WTC11 (cell line): ENCODE measurements at regions not wholly inside any gene's neighbourhood (a gene's known extent, or its start where the extent isn't known, plus 50 kb on each side); places are given as distances from the start of the nearest gene placed in this dataset.

ENCODE experiments used
- ATAC-seq: fragments of 200-7000 bp; cut with Tn5 transposase; 2 replicates; pipeline ENCODE4 v1.10.0; 2021; ENCODE audit warnings: mild to moderate bottlenecking, moderate library complexity
- CTCF ChIA-PET: fragments of 300-600 bp; sonication (Branson Sonifier 250); formaldehyde crosslinking; loops from one replicate; lab custom pipeline; 2021; ENCODE audit warnings: antibody characterized with exemption; lab: Charles Lee
- POLR2A ChIA-PET: fragments of 350-600 bp; sonication (Branson Sonifier 250); formaldehyde crosslinking; loops from one replicate; lab custom pipeline; 2021; ENCODE audit warnings: antibody characterized with exemption; lab: Charles Lee
- DNase-seq: peaks from one replicate; pipeline ENCODE4 v3.0.0; 2021; ENCODE audit warnings: low spot score
- H3K27ac Mint-ChIP-seq: 2 replicates; pipeline ENCODE4 v1.8.0; 2021; ENCODE audit warnings: mixed read lengths
- H3K27me3 Mint-ChIP-seq: 2 replicates; pipeline ENCODE4 v1.8.0; 2021; ENCODE audit warnings: low read depth, mild to moderate bottlenecking, moderate library complexity, mixed read lengths
- H3K36me3 Mint-ChIP-seq: 2 replicates; pipeline ENCODE4 v1.8.0; 2021; ENCODE audit warnings: mixed read lengths
- H3K4me1 Mint-ChIP-seq: 2 replicates; pipeline ENCODE4 v1.8.0; 2022; ENCODE audit warnings: mixed read lengths
- H3K4me3 Mint-ChIP-seq: 2 replicates; pipeline ENCODE4 v1.8.0; 2021; ENCODE audit warnings: mild to moderate bottlenecking, moderate library complexity, mixed read lengths
- H3K9me3 Mint-ChIP-seq: 2 replicates; pipeline ENCODE4 v1.8.0; 2021; ENCODE audit warnings: mixed read lengths
- AFF4 ChIP-seq: sonication (generic); formaldehyde crosslinking; IDR thresholded peaks from 2 replicates; pipeline ENCODE4 v1.8.1; 2023; ENCODE audit warnings: mild to moderate bottlenecking, missing genetic modification reagents, borderline replicate concordance
- AR ChIP-seq: fragments of 250-450 bp; sonication (Bioruptor Pico); IDR thresholded peaks from 2 replicates; pipeline ENCODE4 v1.9.0; 2021; ENCODE audit warnings: mild to moderate bottlenecking
- ATF2 ChIP-seq: sonication (generic); formaldehyde crosslinking; IDR thresholded peaks from 2 replicates; pipeline ENCODE4 v1.8.1; 2022; ENCODE audit warnings: low read depth, missing genetic modification reagents, borderline replicate concordance
- CREM ChIP-seq: sonication (generic); formaldehyde crosslinking; IDR thresholded peaks from 2 replicates; pipeline ENCODE4 v1.8.1; 2022; ENCODE audit warnings: mild to moderate bottlenecking, missing genetic modification reagents, moderate library complexity
- E2F1 ChIP-seq: sonication (generic); formaldehyde crosslinking; IDR thresholded peaks from 2 replicates; pipeline ENCODE4 v1.8.0; 2022; ENCODE audit warnings: mild to moderate bottlenecking, missing genetic modification reagents
- FOXJ3 ChIP-seq: sonication (generic); formaldehyde crosslinking; IDR thresholded peaks from 2 replicates; pipeline ENCODE4 v1.9.0; 2021; ENCODE audit warnings: missing genetic modification reagents, mild to moderate bottlenecking, borderline replicate concordance
- GABPB1 ChIP-seq: sonication (generic); formaldehyde crosslinking; IDR thresholded peaks from 2 replicates; pipeline ENCODE4 v1.8.1; 2023; ENCODE audit warnings: mild to moderate bottlenecking, missing genetic modification reagents
- HMGA2 ChIP-seq: fragments of 250-450 bp; sonication (Bioruptor Pico); IDR thresholded peaks from 2 replicates; pipeline ENCODE4 v1.4.0; 2021; ENCODE audit warnings: mild to moderate bottlenecking, moderate library complexity
- JUN ChIP-seq: sonication (generic); formaldehyde crosslinking; IDR thresholded peaks from 2 replicates; pipeline ENCODE4 v1.8.0; 2023; ENCODE audit warnings: mild to moderate bottlenecking, missing genetic modification reagents
- KAT7 ChIP-seq: sonication (generic); formaldehyde crosslinking; IDR thresholded peaks from 2 replicates; pipeline ENCODE4 v1.8.1; 2023; ENCODE audit warnings: missing genetic modification reagents, mild to moderate bottlenecking, borderline replicate concordance
- MAX ChIP-seq: sonication (generic); formaldehyde crosslinking; IDR thresholded peaks from 2 replicates; pipeline ENCODE4 v1.8.0; 2022; ENCODE audit warnings: mild to moderate bottlenecking, missing genetic modification reagents
- NR1H2 ChIP-seq: sonication (generic); formaldehyde crosslinking; IDR thresholded peaks from 2 replicates; pipeline ENCODE4 v1.9.0; 2021; ENCODE audit warnings: mild to moderate bottlenecking, moderate library complexity, missing genetic modification reagents
- NR3C1 ChIP-seq: sonication (generic); formaldehyde crosslinking; conservative IDR thresholded peaks from 2 replicates; pipeline ENCODE4 v1.8.1; 2023; ENCODE audit warnings: low read depth, mild to moderate bottlenecking, missing genetic modification reagents
- OVOL2 ChIP-seq: fragments of 250-450 bp; sonication (Bioruptor Pico); IDR thresholded peaks from 2 replicates; pipeline ENCODE4 v1.9.0; 2021; ENCODE audit warnings: mild to moderate bottlenecking, borderline replicate concordance
- PRDM15 ChIP-seq: sonication (generic); formaldehyde crosslinking; IDR thresholded peaks from 2 replicates; pipeline ENCODE4 v1.8.0; 2022; ENCODE audit warnings: missing genetic modification reagents
- TCF7 ChIP-seq: sonication (generic); formaldehyde crosslinking; IDR thresholded peaks from 2 replicates; pipeline ENCODE4 v1.8.0; 2022; ENCODE audit warnings: mild to moderate bottlenecking, low read depth, missing genetic modification reagents, moderate library complexity
- TP53 ChIP-seq: sonication (generic); formaldehyde crosslinking; IDR thresholded peaks from 2 replicates; pipeline ENCODE4 v1.8.1; 2023; ENCODE audit warnings: mild to moderate bottlenecking, missing genetic modification reagents
- USF1 ChIP-seq: sonication (generic); formaldehyde crosslinking; IDR thresholded peaks from 2 replicates; pipeline ENCODE4 v1.8.0; 2022; ENCODE audit warnings: mild to moderate bottlenecking, missing genetic modification reagents
- USF2 ChIP-seq: sonication (generic); formaldehyde crosslinking; IDR thresholded peaks from 2 replicates; pipeline ENCODE4 v1.8.1; 2023; ENCODE audit warnings: mild to moderate bottlenecking, missing genetic modification reagents, moderate library complexity
- ZNF121 ChIP-seq: sonication (generic); formaldehyde crosslinking; IDR thresholded peaks from 2 replicates; pipeline ENCODE4 v1.8.0; 2023; ENCODE audit warnings: missing genetic modification reagents
- ZNF263 ChIP-seq: sonication (generic); formaldehyde crosslinking; IDR thresholded peaks from 2 replicates; pipeline ENCODE4 v1.8.1; 2022; ENCODE audit warnings: low read depth, mild to moderate bottlenecking, moderate library complexity, missing genetic modification reagents

GRCh38 chr7:19930051-19930450 lies 156.6 kb upstream of the TMEM196 start (continued):
- TF ChIP-seq ATF2 (no peak), USF2 (no peak), NR1H2 (CRISPR knock-in tag) (no peak), CREM (CRISPR knock-in tag) (no peak), GABPB1 (CRISPR knock-in tag) (no peak), USF1 (CRISPR knock-in tag) (no peak), MAX (CRISPR knock-in tag) (no peak), AR (no peak), JUN (CRISPR knock-in tag) (no peak), TCF7 (no peak), TP53 (CRISPR knock-in tag) (no peak)

- Mint-ChIP-seq H3K4me3 (no peak overlapping the region), H3K27me3 (no peaks in the 10 kb centered on the region), H3K4me1 (no peaks in the 10 kb centered on the region; the same call in 1 of the 2 replicates), H3K9me3 (peaks cover 4% of the 10 kb centered on the region; the same call in 1 of the 2 replicates), H3K36me3 (peaks cover 31% of the 10 kb centered on the region), H3K27ac (peak overlapping the region; percentile 39; the same call in 1 of the 2 replicates)
- ChIA-PET POLR2A (no interaction called here), CTCF (no interaction called here)
- DNase-seq (no peak), ATAC-seq (no peak)
- no peak for TF ChIP-seq ZNF121 (CRISPR knock-in tag)
- TF ChIP-seq NR3C1: no peak
- no peak for TF ChIP-seq OVOL2 (CRISPR knock-in tag)
- TF ChIP-seq PRDM15: no peak
- no peak for TF ChIP-seq FOXJ3 (CRISPR knock-in tag)
- TF ChIP-seq HMGA2 (CRISPR knock-in tag): no peak
- no peak for TF ChIP-seq AFF4 (CRISPR knock-in tag)
- TF ChIP-seq ZNF263 (CRISPR knock-in tag): no peak
- no peak for TF ChIP-seq TCF7
- TF ChIP-seq KAT7 (CRISPR knock-in tag): no peak
- no peak for TF ChIP-seq MAX (CRISPR knock-in tag)
- TF ChIP-seq E2F1: no peak
Observed at GRCh38 chr7:19928247-19928646, 154.8 kb upstream of the TMEM196 start.
